ENCODE measurements at regions not wholly inside any gene's neighbourhood (a gene's known extent, or its start where the extent isn't known, plus 50 kb on each side); places are given as distances from the start of the nearest gene placed in this dataset.
A peak's percentile ranks its signal among the peaks of the same experiment; 100 is the strongest.

DNA sequence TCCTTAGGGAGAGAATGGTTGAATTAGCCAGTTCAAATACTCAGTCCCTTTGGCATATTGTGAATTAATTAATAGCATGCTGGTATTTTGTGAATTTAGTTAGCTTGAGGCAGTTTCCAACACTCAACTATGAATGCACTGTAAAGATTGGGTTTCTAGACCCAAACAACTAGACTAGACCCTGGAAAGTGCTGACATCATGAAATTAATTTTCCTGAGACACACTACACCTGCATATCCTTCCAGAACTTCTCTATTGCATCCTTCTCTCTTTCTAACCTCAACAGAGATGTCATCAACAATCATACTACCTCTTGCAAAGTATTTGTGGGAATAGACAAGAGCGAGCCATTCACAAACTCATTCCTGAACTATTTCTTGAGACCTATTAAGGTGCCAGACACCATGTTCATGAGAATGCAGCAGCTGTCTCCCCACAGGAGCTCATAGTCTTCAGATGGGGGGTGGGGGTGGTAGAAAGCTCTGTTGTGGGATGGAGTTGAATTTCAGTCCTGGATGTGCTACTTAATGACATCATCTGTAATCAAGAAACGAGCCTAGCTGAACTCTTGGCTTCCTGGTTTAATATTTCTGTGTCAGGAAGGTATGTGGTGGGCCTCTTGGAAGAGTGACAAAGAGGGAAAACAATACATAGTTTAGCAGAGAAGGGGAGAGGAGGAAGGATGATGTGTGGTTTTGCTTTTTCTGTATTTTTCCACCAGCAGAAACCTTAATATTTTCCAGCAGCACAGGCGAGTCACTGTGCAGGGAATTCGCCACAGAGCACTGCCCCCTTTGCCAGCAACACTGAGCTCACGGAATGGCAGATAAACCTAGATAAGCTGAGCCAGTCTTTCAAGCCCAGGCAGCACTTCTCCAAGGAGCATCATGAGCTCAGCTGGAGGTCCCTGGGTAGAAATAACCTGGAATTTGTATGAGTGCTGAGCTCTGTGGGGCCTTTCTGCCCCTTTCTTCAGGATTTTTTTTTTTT, 53.1 kb upstream of the CYSLTR2 start (continued):
- TF ChIP-seq NANOG (IDR thresholded peaks at IDR 0.05; ENCODE audit: borderline replicate concordance) (no peak), STAT1 (IDR thresholded peaks at IDR 0.05; ENCODE audit: unreplicated experiment) (no peak), ZNF331 (CRISPR knock-in tag; IDR thresholded peaks at IDR 0.05; ENCODE audit: low read depth) (no peak)

DNA sequence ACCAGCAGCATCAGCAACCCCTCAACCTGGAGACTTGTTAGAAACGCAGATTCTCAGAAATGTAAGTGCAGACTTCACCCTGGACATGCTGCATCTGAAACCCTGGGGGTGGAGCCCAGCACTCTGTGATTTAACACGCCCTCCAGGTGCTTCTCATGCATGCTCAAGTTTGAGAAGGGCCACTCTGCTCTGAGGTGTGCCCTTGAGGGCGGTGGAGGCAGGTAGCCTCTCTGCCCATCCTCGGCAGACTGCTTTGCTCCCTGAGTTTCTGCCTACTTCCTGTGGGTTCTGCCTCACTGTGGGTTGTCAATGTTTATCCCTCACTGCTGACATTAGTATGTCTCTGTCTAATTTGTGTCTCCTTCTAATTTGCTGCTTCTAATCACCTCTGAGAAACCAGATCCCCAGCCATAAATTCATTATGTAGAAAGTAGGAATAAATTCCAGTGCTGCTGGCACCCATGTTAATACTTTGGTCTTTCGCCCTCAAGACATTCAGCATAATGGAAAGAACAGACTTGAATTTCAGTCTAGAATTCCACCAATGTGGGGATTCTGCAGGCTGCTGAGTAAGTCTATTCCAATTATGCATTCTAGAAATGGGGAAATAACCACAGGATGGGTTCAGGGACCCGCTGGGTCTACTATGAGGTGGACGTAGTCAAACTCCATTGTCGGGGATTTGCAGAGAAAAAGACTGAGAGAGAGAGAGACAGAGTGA, 51.3 kb upstream of the CYSLTR2 start:
- peak; percentile 40; the same call in 1 of the 3 replicates for ATAC-seq
- H3K27me3 ChIP-seq (ENCODE audit: insufficient read depth): no peaks in the 10 kb centered on the region
- H3K27ac Mint-ChIP-seq: no peak overlapping the region
- TF ChIP-seq POLR2AphosphoS5 (IDR thresholded peaks at IDR 0.05; ENCODE audit: low read depth) (no peak), ZNF331 (CRISPR knock-in tag; IDR thresholded peaks at IDR 0.05; ENCODE audit: low read depth) (no peak), JUNB (IDR thresholded peaks at IDR 0.05; ENCODE audit: unreplicated experiment) (no peak), EZH2phosphoT487 (IDR thresholded peaks at IDR 0.05; ENCODE audit: unreplicated experiment) (no peak), ZNF114 (CRISPR knock-in tag; IDR thresholded peaks at IDR 0.05) (no peak), CREB1 (CRISPR knock-in tag; IDR thresholded peaks at IDR 0.05; ENCODE audit: low read depth) (no peak), ETS1 (IDR thresholded peaks at IDR 0.05) (no peak), STAT1 (IDR thresholded peaks at IDR 0.05; ENCODE audit: unreplicated experiment) (no peak), EZH2 (IDR thresholded peaks at IDR 0.05; ENCODE audit: low read depth, unreplicated experiment) (no peak), NANOG (IDR thresholded peaks at IDR 0.05; ENCODE audit: borderline replicate concordance) (no peak), ZNF462 (CRISPR knock-in tag; IDR thresholded peaks at IDR 0.05) (no peak)
- TF ChIP-seq, protein P1, sequence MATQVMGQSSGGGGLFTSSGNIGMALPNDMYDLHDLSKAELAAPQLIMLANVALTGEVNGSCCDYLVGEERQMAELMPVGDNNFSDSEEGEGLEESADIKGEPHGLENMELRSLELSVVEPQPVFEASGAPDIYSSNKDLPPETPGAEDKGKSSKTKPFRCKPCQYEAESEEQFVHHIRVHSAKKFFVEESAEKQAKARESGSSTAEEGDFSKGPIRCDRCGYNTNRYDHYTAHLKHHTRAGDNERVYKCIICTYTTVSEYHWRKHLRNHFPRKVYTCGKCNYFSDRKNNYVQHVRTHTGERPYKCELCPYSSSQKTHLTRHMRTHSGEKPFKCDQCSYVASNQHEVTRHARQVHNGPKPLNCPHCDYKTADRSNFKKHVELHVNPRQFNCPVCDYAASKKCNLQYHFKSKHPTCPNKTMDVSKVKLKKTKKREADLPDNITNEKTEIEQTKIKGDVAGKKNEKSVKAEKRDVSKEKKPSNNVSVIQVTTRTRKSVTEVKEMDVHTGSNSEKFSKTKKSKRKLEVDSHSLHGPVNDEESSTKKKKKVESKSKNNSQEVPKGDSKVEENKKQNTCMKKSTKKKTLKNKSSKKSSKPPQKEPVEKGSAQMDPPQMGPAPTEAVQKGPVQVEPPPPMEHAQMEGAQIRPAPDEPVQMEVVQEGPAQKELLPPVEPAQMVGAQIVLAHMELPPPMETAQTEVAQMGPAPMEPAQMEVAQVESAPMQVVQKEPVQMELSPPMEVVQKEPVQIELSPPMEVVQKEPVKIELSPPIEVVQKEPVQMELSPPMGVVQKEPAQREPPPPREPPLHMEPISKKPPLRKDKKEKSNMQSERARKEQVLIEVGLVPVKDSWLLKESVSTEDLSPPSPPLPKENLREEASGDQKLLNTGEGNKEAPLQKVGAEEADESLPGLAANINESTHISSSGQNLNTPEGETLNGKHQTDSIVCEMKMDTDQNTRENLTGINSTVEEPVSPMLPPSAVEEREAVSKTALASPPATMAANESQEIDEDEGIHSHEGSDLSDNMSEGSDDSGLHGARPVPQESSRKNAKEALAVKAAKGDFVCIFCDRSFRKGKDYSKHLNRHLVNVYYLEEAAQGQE (IDR thresholded peaks at IDR 0.05; ENCODE audit: unreplicated experiment): no peak

More for the DNA sequence above, 51.3 kb upstream of the CYSLTR2 start:
- Mint-ChIP-seq H3K36me3 (ENCODE audit: low read depth) (peaks cover 16% of the 10 kb centered on the region), H3K27me3 (ENCODE audit: insufficient read depth, low read depth, poor library complexity) (peaks cover 5% of the 10 kb centered on the region), H3K4me1 (peaks cover 13% of the 10 kb centered on the region), H3K4me3 (no peak overlapping the region), H3K9me3 (peaks cover 36% of the 10 kb centered on the region; the same call in 2 of the 3 replicates)
- Histone ChIP-seq H2AFZ (peak overlapping the region; percentile 56; the same call in 1 of the 2 replicates), H3K79me2 (replicated peaks; ENCODE audit: insufficient read depth) (no peaks in the 10 kb centered on the region), H4K20me1 (replicated peaks; ENCODE audit: insufficient read depth) (no peaks in the 10 kb centered on the region), H3F3A (replicated peaks; ENCODE audit: low read depth) (no peaks in the 10 kb centered on the region), H3K4me1 (ENCODE audit: insufficient read depth) (peaks cover 8% of the 10 kb centered on the region; the same call in 1 of the 2 replicates), H3K9me2 (ENCODE audit: insufficient read depth) (0 out of 2 replicates have a peak, but pooled peaks cover 3% of the 10 kb centered on the region), H3K4me3 (no peak overlapping the region), H3K4me2 (no peak overlapping the region), H3K27ac (ENCODE audit: low read depth) (no peak overlapping the region), H3K36me3 (ENCODE audit: insufficient read depth) (no peaks in the 10 kb centered on the region)
- DNase-seq (ENCODE audit: low spot score): no peak

Measured in GM23338 (cell line).